HCT116 (cell line): ENCODE measurements at regions not wholly inside any gene's neighbourhood (a gene's known extent, or its start where the extent isn't known, plus 50 kb on each side); places are given as distances from the start of the nearest gene placed in this dataset.

Experiments
- ATAC-seq: fragments of 200-7000 bp; cut with Tn5 transposase; 2 replicates; pipeline ENCODE4 v1.9.1; 2020; ENCODE audit warnings: mild to moderate bottlenecking, moderate library complexity
- BruUV-seq: library from RNA; stranded (reverse); fragments of 400-500 nt; replicated peaks from 2 replicates; lab custom pipeline; 2021; lab: Mats Ljungman, UMichigan
- CTCF ChIA-PET: fragments of 300-600 bp; sonication (Branson Sonifier 250); formaldehyde crosslinking; loops from one replicate; lab custom pipeline; 2021; ENCODE audit warnings: antibody characterized with exemption; lab: Charles Lee
- POLR2A ChIA-PET: fragments of 300-600, 350-600 bp; sonication (Branson Sonifier 250); formaldehyde crosslinking; loops from one replicate; lab custom pipeline; 2021; ENCODE audit warnings: antibody characterized with exemption; lab: Charles Lee
- RAD21 ChIA-PET, 2 experiments: fragments of 300-600 bp; sonication (Branson Sonifier 250); formaldehyde crosslinking; loops; one replicate each; lab custom pipeline; 2023; ENCODE audit warnings: low total read pairs in 2 of 2; ENCODE audit not compliant: uncharacterized antibody in 2 of 2, unreplicated experiment in 2 of 2, low non-redundant PET in 1 of 2; lab: Charles Lee
- DNase-seq: peaks from one replicate; pipeline ENCODE4 v3.0.0-alpha.2; 2010; ENCODE audit warnings: low read depth, low spot score
- H2AFZ ChIP-seq: fragments of 200-600 bp; shearing (Covaris generic), sonication (generic); 2 replicates; pipeline ENCODE4 v1.6.1; 2017; ENCODE audit warnings: low read depth, mixed run types, mixed read lengths, antibody characterized with exemption, low read length; ENCODE audit not compliant: poor library complexity, severe bottlenecking
- H3K27ac ChIP-seq: 2 replicates; pipeline ENCODE4 v1.5.1; 2012; ENCODE audit warnings: low read depth, low read length
- H3K27me3 ChIP-seq: fragments of 200-600 bp; sonication (generic); 2 replicates; pipeline ENCODE4 v1.6.1; 2016; ENCODE audit warnings: mixed run types, low read length, mixed read lengths; ENCODE audit not compliant: insufficient read depth
- H3K36me3 ChIP-seq, 2 experiments: fragments of 200-500 bp in 1 of 2; fragments of 200-600 bp in 1 of 2; sonication (Bioruptor generic) in 1 of 2; sonication (generic) in 1 of 2; 2 replicates each; pipeline versions ENCODE4 v1.5.1 to v1.6.1; 2014 to 2016; ENCODE audit warnings: low read length in 2 of 2, inconsistent platforms in 1 of 2, mixed read lengths in 1 of 2, mixed run types in 1 of 2; ENCODE audit not compliant: insufficient read depth in 2 of 2, control insufficient read depth in 1 of 2
- H3K4me1 ChIP-seq, 2 experiments: fragments of 200-600 bp in 1 of 2; sonication (generic) in 1 of 2; 2 replicates each; pipeline versions ENCODE4 v1.5.1 to v1.6.1; 2012 to 2017; ENCODE audit warnings: low read length in 2 of 2, inconsistent platforms in 1 of 2, mild to moderate bottlenecking in 1 of 2, mixed read lengths in 1 of 2, mixed run types in 1 of 2, moderate library complexity in 1 of 2; ENCODE audit not compliant: insufficient read depth in 2 of 2, control insufficient read depth in 1 of 2
- H3K4me2 ChIP-seq: fragments of 200-600 bp; sonication (generic); 2 replicates; pipeline ENCODE4 v1.6.1; 2017; ENCODE audit warnings: mixed run types, low read length, mixed read lengths
- H3K4me3 ChIP-seq, 2 experiments: fragments of 200-600 bp in 1 of 2; sonication (generic) in 1 of 2; replicated peaks in 1 of 2; 2 replicates each; pipeline ENCODE4 v1.5.1; 2011 to 2016; ENCODE audit warnings: low read length in 2 of 2, control low read depth in 1 of 2, low read depth in 1 of 2, mild to moderate bottlenecking in 1 of 2, mixed read lengths in 1 of 2, mixed run types in 1 of 2
- H3K79me2 ChIP-seq: fragments of 200-600 bp; sonication (generic); 2 replicates; pipeline ENCODE4 v1.6.1; 2017; ENCODE audit warnings: mild to moderate bottlenecking, mixed run types, low read length, moderate library complexity, mixed read lengths; ENCODE audit not compliant: insufficient read depth
- H3K9ac ChIP-seq: fragments of 200-600 bp; sonication (generic); 2 replicates; pipeline ENCODE4 v1.6.1; 2016; ENCODE audit warnings: low read length, mixed read lengths
- H3K9me2 ChIP-seq: fragments of 200-600 bp; sonication (generic), shearing (Covaris generic); 2 replicates; pipeline ENCODE4 v1.6.1; 2017; ENCODE audit warnings: mixed run types, mild to moderate bottlenecking, moderate library complexity; ENCODE audit not compliant: insufficient read depth
- H3K9me3 ChIP-seq, 2 experiments: fragments of 200-500 bp in 1 of 2; fragments of 200-600 bp in 1 of 2; sonication (Bioruptor generic) in 1 of 2; sonication (generic) in 1 of 2; 2 replicates each; pipeline ENCODE4 v1.6.1; 2014 to 2017; ENCODE audit warnings: low read length in 2 of 2, mixed read lengths in 2 of 2, inconsistent platforms in 1 of 2, low read depth in 1 of 2, mild to moderate bottlenecking in 1 of 2, mixed run types in 1 of 2, moderate library complexity in 1 of 2; ENCODE audit not compliant: control insufficient read depth in 1 of 2, insufficient read depth in 1 of 2
- H4K20me1 ChIP-seq: fragments of 200-600 bp; sonication (generic), shearing (Covaris generic); 2 replicates; pipeline ENCODE4 v1.6.1; 2017; ENCODE audit warnings: mixed run types, mild to moderate bottlenecking, moderate library complexity; ENCODE audit not compliant: insufficient read depth
- CEBPB ChIP-seq: IDR thresholded peaks from 2 replicates; pipeline ENCODE4 v1.6.1; 2012; ENCODE audit warnings: low read depth
- EZH2 ChIP-seq: fragments of 200-600 bp; sonication (generic); IDR thresholded peaks from 2 replicates; pipeline ENCODE4 v1.6.1; 2017; ENCODE audit warnings: antibody characterized with exemption, mixed run types
- FOSL1 ChIP-seq: IDR thresholded peaks from 2 replicates; pipeline ENCODE4 v1.6.1; 2012; ENCODE audit warnings: low read depth
- JUND ChIP-seq: IDR thresholded peaks from 2 replicates; pipeline ENCODE4 v1.6.1; 2012
- POLR2A ChIP-seq: IDR thresholded peaks from 2 replicates; pipeline ENCODE4 v1.7.0; 2011; ENCODE audit warnings: borderline replicate concordance; ENCODE audit not compliant: insufficient read depth, insufficient read length; ENCODE audit errors: extremely low read depth
- RAD21 ChIP-seq: IDR thresholded peaks from 2 replicates; pipeline ENCODE4 v1.6.1; 2012; ENCODE audit warnings: low read depth, mild to moderate bottlenecking
- SIN3A ChIP-seq: IDR thresholded peaks from 2 replicates; pipeline ENCODE4 v1.6.1; 2012; ENCODE audit warnings: low read depth
- SP1 ChIP-seq: IDR thresholded peaks from 2 replicates; pipeline ENCODE4 v1.6.1; 2012; ENCODE audit warnings: low read depth
- SRF ChIP-seq: IDR thresholded peaks from 2 replicates; pipeline ENCODE4 v1.6.1; 2012; ENCODE audit warnings: low read depth
- TCF7L2 ChIP-seq: IDR thresholded peaks from 2 replicates; pipeline ENCODE4 v1.7.0; 2011; ENCODE audit warnings: borderline replicate concordance, inconsistent platforms; ENCODE audit not compliant: insufficient read depth, insufficient read length; ENCODE audit errors: extremely low read depth
- ZBTB33 ChIP-seq: IDR thresholded peaks from 2 replicates; pipeline ENCODE4 v1.6.1; 2011; ENCODE audit warnings: mild to moderate bottlenecking, low read length, moderate library complexity; ENCODE audit not compliant: insufficient replicate concordance; ENCODE audit errors: extremely low read depth
- ZFX ChIP-seq: fragments of 450-650 bp; IDR thresholded peaks from 2 replicates; pipeline ENCODE4 v1.6.1; 2017
- ZNF274 ChIP-seq: fragments of 200-500 bp; sonication (Bioruptor generic); IDR thresholded peaks from 2 replicates; pipeline ENCODE4 v1.6.1; 2014; ENCODE audit warnings: mild to moderate bottlenecking, low read depth, low read length, inconsistent platforms
- intact Hi-C: fragments of 100-400 bp; cut with micrococcal nuclease; formaldehyde crosslinking; loops from 2 replicates; pipeline ENCODE4 v1.10.0; 2022
- TF ChIP-seq, protein P1 (sequence below): IDR thresholded peaks from 2 replicates; pipeline ENCODE4 v1.6.1; 2012

- Histone ChIP-seq H3K4me3 (no peak overlapping the region), H3K4me1 (no peaks in the 10 kb centered on the region), H3K36me3 (no peaks in the 10 kb centered on the region), H3K9me3 (peaks cover 2 to 14% of the 10 kb centered on the region in 2 experiments; a peak in 1 of 4 replicates), H3K9me2 (no peaks in the 10 kb centered on the region), H3K27me3 (no peaks in the 10 kb centered on the region), H3K79me2 (no peaks in the 10 kb centered on the region), H3K9ac (no peak overlapping the region), H2AFZ (no peak overlapping the region), H3K27ac (no peak overlapping the region), H3K4me2 (no peak overlapping the region), H4K20me1 (no peaks in the 10 kb centered on the region)
- ChIA-PET POLR2A (no interaction called here), RAD21 (no interaction called here), CTCF (no interaction called here)
- DNase-seq (no peak), ATAC-seq (no peak)
- TF ChIP-seq EZH2 (no peak), ZBTB33 (no peak), POLR2A (no peak), RAD21 (no peak), CEBPB (no peak), ZNF274 (no peak), ZFX (no peak), SP1 (no peak), TCF7L2 (no peak), SRF (no peak), SIN3A (no peak), FOSL1 (no peak), JUND (no peak)
- TF ChIP-seq, protein P1, sequence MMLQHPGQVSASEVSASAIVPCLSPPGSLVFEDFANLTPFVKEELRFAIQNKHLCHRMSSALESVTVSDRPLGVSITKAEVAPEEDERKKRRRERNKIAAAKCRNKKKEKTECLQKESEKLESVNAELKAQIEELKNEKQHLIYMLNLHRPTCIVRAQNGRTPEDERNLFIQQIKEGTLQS = no peak
- intact Hi-C loops = no loop called here
- no TSS peak for BruUV-seq
Measured at GRCh38 chr6:39998126-39998525, 63.9 kb upstream of the MOCS1 start.
